Trophoblast cell (in vitro differentiated cells and primary cell): ENCODE measurements at regions not wholly inside any gene's neighbourhood (a gene's known extent, or its start where the extent isn't known, plus 50 kb on each side); places are given as distances from the start of the nearest gene placed in this dataset.

Experiments
- DNase-seq, 2 donors: peaks; one replicate each; pipeline ENCODE4 v3.0.0-alpha.2; 2016
- H2AFZ ChIP-seq: 2 replicates; pipeline ENCODE4 v1.6.1; 2013; ENCODE audit warnings: low read length, moderate library complexity, mild to moderate bottlenecking; ENCODE audit not compliant: insufficient read depth, poor library complexity
- H2AK5ac ChIP-seq: 2 replicates; pipeline ENCODE4 v1.6.1; 2013; ENCODE audit warnings: mild to moderate bottlenecking, low read length
- H2BK120ac ChIP-seq: 2 replicates; pipeline ENCODE4 v1.6.1; 2013; ENCODE audit warnings: low read length, mild to moderate bottlenecking, moderate library complexity; ENCODE audit not compliant: insufficient read depth, poor library complexity
- H2BK12ac ChIP-seq: 2 replicates; pipeline ENCODE4 v1.6.1; 2013; ENCODE audit warnings: mild to moderate bottlenecking, low read length, moderate library complexity
- H2BK5ac ChIP-seq: 2 replicates; pipeline ENCODE4 v1.6.1; 2013; ENCODE audit warnings: low read length, low read depth, moderate library complexity, mild to moderate bottlenecking; ENCODE audit not compliant: poor library complexity
- H3K14ac ChIP-seq: 2 replicates; pipeline ENCODE4 v1.6.1; 2013; ENCODE audit warnings: mild to moderate bottlenecking, low read length
- H3K18ac ChIP-seq: 2 replicates; pipeline ENCODE4 v1.6.1; 2013; ENCODE audit warnings: mild to moderate bottlenecking, low read length
- H3K23ac ChIP-seq: 2 replicates; pipeline ENCODE4 v1.6.1; 2013; ENCODE audit warnings: low read length
- H3K27ac ChIP-seq: 2 replicates; pipeline ENCODE4 v1.5.1; 2013; ENCODE audit warnings: low read depth, mild to moderate bottlenecking, inconsistent platforms, low read length, moderate library complexity
- H3K27me3 ChIP-seq: 2 replicates; pipeline ENCODE4 v1.6.1; 2013; ENCODE audit warnings: inconsistent platforms, mild to moderate bottlenecking, low read length, moderate library complexity; ENCODE audit not compliant: insufficient read depth
- H3K36me3 ChIP-seq, 2 experiments: 1 replicate in 1 of 2; 2 replicates in 1 of 2; pipeline ENCODE4 v1.6.1; 2013; ENCODE audit warnings: low read length in 2 of 2, mild to moderate bottlenecking in 2 of 2, moderate library complexity in 1 of 2; ENCODE audit not compliant: insufficient read depth in 2 of 2, control insufficient read depth in 1 of 2
- H3K4ac ChIP-seq: 2 replicates; pipeline ENCODE4 v1.6.1; 2013; ENCODE audit warnings: low read depth, mild to moderate bottlenecking, low read length, moderate library complexity
- H3K4me1 ChIP-seq, 2 experiments: 1 replicate in 1 of 2; 2 replicates in 1 of 2; pipeline ENCODE4 v1.6.1; 2013; ENCODE audit warnings: low read length in 2 of 2, mild to moderate bottlenecking in 2 of 2, moderate library complexity in 1 of 2; ENCODE audit not compliant: insufficient read depth in 2 of 2, control insufficient read depth in 1 of 2
- H3K4me2 ChIP-seq: 2 replicates; pipeline ENCODE4 v1.6.1; 2013; ENCODE audit warnings: inconsistent platforms, mild to moderate bottlenecking, low read length, moderate library complexity
- H3K4me3 ChIP-seq: 2 replicates; pipeline ENCODE4 v1.5.1; 2013; ENCODE audit warnings: mild to moderate bottlenecking, low read depth, low read length, inconsistent platforms
- H3K79me1 ChIP-seq: one replicate; pipeline ENCODE4 v1.6.1; 2013; ENCODE audit warnings: low read length
- H3K79me2 ChIP-seq: 2 replicates; pipeline ENCODE4 v1.6.1; 2013; ENCODE audit warnings: low read length, mild to moderate bottlenecking; ENCODE audit not compliant: control insufficient read depth, insufficient read depth, poor library complexity
- H3K9ac ChIP-seq: 2 replicates; pipeline ENCODE4 v1.6.1; 2013; ENCODE audit warnings: mild to moderate bottlenecking, low read length
- H3K9me3 ChIP-seq: 2 replicates; pipeline ENCODE4 v1.6.1; 2013; ENCODE audit warnings: low read depth, mild to moderate bottlenecking, control low read depth, inconsistent platforms, low read length; ENCODE audit not compliant: insufficient read depth
- H4K12ac ChIP-seq: 2 replicates; pipeline ENCODE4 v1.6.1; 2013; ENCODE audit warnings: low read depth, mild to moderate bottlenecking, low read length, moderate library complexity
- H4K8ac ChIP-seq: 2 replicates; pipeline ENCODE4 v1.6.1; 2013; ENCODE audit warnings: low read depth, mild to moderate bottlenecking, low read length, moderate library complexity
- H4K91ac ChIP-seq: one replicate; pipeline ENCODE4 v1.6.1; 2013; ENCODE audit warnings: low read depth, mild to moderate bottlenecking, low read length, moderate library complexity
- WGBS: extraction: QIAGEN DNeasy Blood & Tissue Kit; methylation state at CpG from one replicate; pipeline ENCODE4 v1.1.7; 2013; ENCODE audit warnings: missing lambda C conversion rate; ENCODE audit not compliant: insufficient read length, insufficient coverage; ENCODE audit errors: extremely low coverage; 5-methylcytosine and 5-hydroxymethylcytosine counted together

- H2BK120ac ChIP-seq, result no peak overlapping the region
- no peak overlapping the region for H4K8ac ChIP-seq
- no peak for DNase-seq
- no peak overlapping the region for H3K18ac ChIP-seq
- H3K9me3 ChIP-seq, result no peaks in the 10 kb centered on the region
- H2BK5ac ChIP-seq, result no peak overlapping the region
- H3K23ac ChIP-seq, result no peak overlapping the region
- H3K27ac ChIP-seq, result no peak overlapping the region
- no peak overlapping the region for H4K12ac ChIP-seq
- H3K79me2 ChIP-seq, result no peaks in the 10 kb centered on the region
- H3K14ac ChIP-seq, result no peak overlapping the region
- H4K91ac ChIP-seq, result no peak overlapping the region
- no peak overlapping the region for H3K4me3 ChIP-seq
- no peaks in the 10 kb centered on the region for H3K79me1 ChIP-seq
- H3K36me3 ChIP-seq, result no peaks in the 10 kb centered on the region
- no peak overlapping the region for H2AK5ac ChIP-seq
- no peak overlapping the region for H3K9ac ChIP-seq
- H3K4ac ChIP-seq, result no peak overlapping the region
- H2BK12ac ChIP-seq, result no peak overlapping the region
- H3K4me2 ChIP-seq, result no peak overlapping the region
- H3K4me1 ChIP-seq, result no peaks in the 10 kb centered on the region
- no peaks in the 10 kb centered on the region for H3K27me3 ChIP-seq
- no peak overlapping the region for H2AFZ ChIP-seq
- no CpG with 5 or more reads among the region's 5 CpGs for WGBS
These were observed 251.8 kb upstream of the ADARB2 start for GRCh38 chr10:1989090-1989489.

- no peak overlapping the region for H4K8ac ChIP-seq
- no peak overlapping the region for H2AFZ ChIP-seq
- H3K36me3 ChIP-seq, result no peaks in the 10 kb centered on the region
- peaks cover 4% of the 10 kb centered on the region for H3K9me3 ChIP-seq
- DNase-seq, result no peak
- no peak overlapping the region for H3K4ac ChIP-seq
- H2BK12ac ChIP-seq, result no peak overlapping the region
- no peak overlapping the region for H2BK5ac ChIP-seq
- H4K12ac ChIP-seq, result no peak overlapping the region
- H2BK120ac ChIP-seq, result no peak overlapping the region
- no peak overlapping the region for H3K18ac ChIP-seq
- no peak overlapping the region for H3K14ac ChIP-seq
- H3K27me3 ChIP-seq, result no peaks in the 10 kb centered on the region
- no CpG with 5 or more reads among the region's 3 CpGs for WGBS
- no peak overlapping the region for H3K4me2 ChIP-seq
- no peaks in the 10 kb centered on the region for H3K4me1 ChIP-seq
- no peak overlapping the region for H3K23ac ChIP-seq
- H3K9ac ChIP-seq, result no peak overlapping the region
- H4K91ac ChIP-seq, result no peak overlapping the region
- no peaks in the 10 kb centered on the region for H3K79me2 ChIP-seq
- no peaks in the 10 kb centered on the region for H3K79me1 ChIP-seq
- H2AK5ac ChIP-seq, result no peak overlapping the region
- H3K4me3 ChIP-seq, result no peak overlapping the region
- no peak overlapping the region for H3K27ac ChIP-seq
These were observed 244.7 kb upstream of the ADARB2 start for GRCh38 chr10:1981976-1982375.

- H3K4me1 ChIP-seq, result no peaks in the 10 kb centered on the region
- no peak overlapping the region for H3K4me2 ChIP-seq
- no peak overlapping the region for H4K91ac ChIP-seq
- no peak overlapping the region for H2BK12ac ChIP-seq
- no peaks in the 10 kb centered on the region for H3K79me2 ChIP-seq
- no peak overlapping the region for H2BK120ac ChIP-seq
- no peaks in the 10 kb centered on the region for H3K27me3 ChIP-seq
- H3K27ac ChIP-seq, result no peak overlapping the region
- H3K4ac ChIP-seq, result no peak overlapping the region
- H3K79me1 ChIP-seq, result no peaks in the 10 kb centered on the region
- no peak overlapping the region for H3K4me3 ChIP-seq
- no peaks in the 10 kb centered on the region for H3K36me3 ChIP-seq
- WGBS, result no CpG with 5 or more reads among the region's 3 CpGs
- no peak overlapping the region for H4K12ac ChIP-seq
- H3K9ac ChIP-seq, result no peak overlapping the region
- H2BK5ac ChIP-seq, result no peak overlapping the region
- no peak overlapping the region for H2AFZ ChIP-seq
- H4K8ac ChIP-seq, result no peak overlapping the region
- peaks cover 4% of the 10 kb centered on the region for H3K9me3 ChIP-seq
- no peak overlapping the region for H3K18ac ChIP-seq
- no peak overlapping the region for H3K14ac ChIP-seq
- H2AK5ac ChIP-seq, result no peak overlapping the region
- no peak overlapping the region for H3K23ac ChIP-seq
- DNase-seq, result no peak
These were observed 243.1 kb upstream of the ADARB2 start for GRCh38 chr10:1980459-1980858.

GRCh38 chr10:1978584-1978983 is 241.3 kb upstream of the ADARB2 start:
- Histone ChIP-seq H2BK12ac (no peak overlapping the region), H2BK5ac (no peak overlapping the region), H2BK120ac (no peak overlapping the region), H3K4me3 (no peak overlapping the region), H3K14ac (no peak overlapping the region), H4K12ac (no peak overlapping the region), H3K18ac (no peak overlapping the region), H3K27me3 (no peaks in the 10 kb centered on the region), H3K4ac (no peak overlapping the region), H3K27ac (no peak overlapping the region), H3K4me1 (no peaks in the 10 kb centered on the region), H4K91ac (no peak overlapping the region), H4K8ac (no peak overlapping the region), H3K36me3 (no peaks in the 10 kb centered on the region), H3K4me2 (no peak overlapping the region), H2AFZ (no peak overlapping the region), H3K79me2 (no peaks in the 10 kb centered on the region), H3K9me3 (peaks cover 4% of the 10 kb centered on the region), H3K79me1 (no peaks in the 10 kb centered on the region), H3K9ac (no peak overlapping the region), H2AK5ac (no peak overlapping the region), H3K23ac (no peak overlapping the region)
- no peak for DNase-seq
- WGBS, result no CpG with 5 or more reads among the region's 3 CpGs
